ENCODE measurements at regions not wholly inside any gene's neighbourhood (a gene's known extent, or its start where the extent isn't known, plus 50 kb on each side); places are given as distances from the start of the nearest gene placed in this dataset.
A peak's percentile ranks its signal among the peaks of the same experiment; 100 is the strongest.

GRCh38 chr18:59067873-59068272 is 71.8 kb upstream of the SEC11C start:
- no peak overlapping the region for H2AFZ ChIP-seq (ENCODE audit: low read depth)
- no peaks in the 10 kb centered on the region for H3K36me3 ChIP-seq (replicated peaks in 1 of 2; ENCODE audit: control insufficient read depth in 1 of 2, insufficient read depth in 2 of 2, low read length in 1 of 2)
- CTCF ChIA-PET = interaction anchor here (0.6 to 5.7 kb wide), 9 partner anchors 10 to 305 kb away, joined by 3 to 215 read pairs (median 17); no protein-coding TSS in a partner anchor
- POLR2A ChIA-PET = no interaction called here
- peak; percentile 25 for DNase-seq
- H3K4me1 ChIP-seq (ENCODE audit: control insufficient read depth in 1 of 2, insufficient read depth in 2 of 2, low read depth in 1 of 2, low read length in 1 of 2) = peaks cover 0 to 2% of the 10 kb centered on the region in 2 experiments; a peak in 1 of 4 replicates
- H4K20me1 ChIP-seq (ENCODE audit: insufficient read depth) = no peaks in the 10 kb centered on the region
- H3K4me2 ChIP-seq = no peak overlapping the region
- H3K9ac ChIP-seq = no peak overlapping the region
- no peaks in the 10 kb centered on the region for H3F3A ChIP-seq (replicated peaks; ENCODE audit: insufficient read depth)
- WGBS (ENCODE audit: low lambda C conversion rate) = 56% methylated on average over 2 of the region's 2 CpGs
- no peaks in the 10 kb centered on the region for H3K79me2 ChIP-seq (ENCODE audit: insufficient read depth)
- TF ChIP-seq SMC3 (IDR thresholded peaks at IDR 0.05; ENCODE audit: low read depth, low read length) = peak; percentile 55
- peak; percentile 58 for TF ChIP-seq RAD21 (IDR thresholded peaks at IDR 0.05; ENCODE audit: low read length)
- TF ChIP-seq CTCF (IDR thresholded peaks at IDR 0.05) = peak; percentile 64
- no peak for TF ChIP-seq YY1 (IDR thresholded peaks at IDR 0.05; ENCODE audit: low read depth)
- H3K9me3 ChIP-seq = no peaks in the 10 kb centered on the region
- no peak overlapping the region for H3K27ac ChIP-seq (ENCODE audit: low read depth in 2 of 2, low read length in 1 of 2)
- no peaks in the 10 kb centered on the region for H3K9me2 ChIP-seq
- no peak overlapping the region; a peak in 1 of 4 replicates for H3K4me3 ChIP-seq (ENCODE audit: low read depth in 2 of 2, low read length in 1 of 2)
- no peaks in the 10 kb centered on the region for H3K27me3 ChIP-seq (ENCODE audit: insufficient read depth)

DNA sequence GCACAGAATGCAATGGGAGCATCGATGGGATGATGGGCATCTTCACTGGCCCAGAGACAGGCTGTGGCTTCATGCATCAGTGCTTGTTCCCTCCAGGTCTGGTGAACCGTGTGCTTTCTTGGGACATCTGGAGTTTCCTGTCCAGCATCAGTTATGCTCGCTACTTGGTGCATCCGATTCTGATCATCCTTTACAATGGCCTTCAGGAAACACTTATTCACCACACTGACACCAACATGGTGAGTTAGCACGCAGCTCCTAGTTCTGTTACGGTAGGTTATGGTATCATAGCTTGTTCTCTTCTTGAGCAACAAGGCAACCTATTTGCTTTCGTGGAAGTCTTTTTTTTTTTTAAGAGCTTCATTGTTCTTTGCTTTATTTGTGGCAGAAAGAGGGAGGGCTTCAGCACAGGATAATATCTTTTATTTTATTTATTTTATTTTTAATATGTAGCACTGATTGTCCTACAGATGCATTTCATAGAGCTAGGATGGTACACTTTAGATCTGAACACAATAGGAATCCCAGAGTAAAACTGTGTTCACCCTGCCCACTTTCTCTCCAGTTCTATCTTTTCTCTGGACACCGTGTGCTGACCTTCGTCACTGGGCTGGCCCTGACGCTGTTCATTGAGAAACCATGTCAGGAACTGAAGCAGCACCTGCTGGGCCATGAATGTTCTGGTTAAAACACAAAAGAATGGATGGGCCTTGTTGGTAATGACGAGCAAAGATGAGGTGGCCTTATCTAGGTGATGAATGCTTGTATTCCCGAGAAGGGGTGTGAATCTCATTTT is 71.2 kb upstream of the SEC11C start:
- Histone ChIP-seq H3K9me3 (no peaks in the 10 kb centered on the region), H3K27me3 (ENCODE audit: insufficient read depth) (no peaks in the 10 kb centered on the region), H2AFZ (ENCODE audit: low read depth) (no peak overlapping the region), H3K79me2 (ENCODE audit: insufficient read depth) (no peaks in the 10 kb centered on the region), H3K4me1 (ENCODE audit: control insufficient read depth in 1 of 2, insufficient read depth in 2 of 2, low read depth in 1 of 2, low read length in 1 of 2) (peaks cover 0 to 2% of the 10 kb centered on the region in 2 experiments; a peak in 1 of 4 replicates), H3K4me2 (no peak overlapping the region), H3K9me2 (no peaks in the 10 kb centered on the region), H3F3A (replicated peaks; ENCODE audit: insufficient read depth) (no peaks in the 10 kb centered on the region), H3K9ac (no peak overlapping the region), H3K27ac (ENCODE audit: low read depth in 2 of 2, low read length in 1 of 2) (no peak overlapping the region), H3K4me3 (ENCODE audit: low read depth in 2 of 2, low read length in 1 of 2) (no peak overlapping the region), H3K36me3 (replicated peaks in 1 of 2; ENCODE audit: control insufficient read depth in 1 of 2, insufficient read depth in 2 of 2, low read length in 1 of 2) (no peaks in the 10 kb centered on the region), H4K20me1 (ENCODE audit: insufficient read depth) (no peaks in the 10 kb centered on the region)
- TF ChIP-seq GABPA (IDR thresholded peaks at IDR 0.05; ENCODE audit: low read depth) = no peak
- TF ChIP-seq RFX5 (IDR thresholded peaks at IDR 0.05; ENCODE audit: low read length) = no peak
- TF ChIP-seq REST (IDR thresholded peaks at IDR 0.05; ENCODE audit: low read depth, low read length) = no peak
- TF ChIP-seq TCF12 (IDR thresholded peaks at IDR 0.05) = no peak
- TF ChIP-seq, protein P1, sequence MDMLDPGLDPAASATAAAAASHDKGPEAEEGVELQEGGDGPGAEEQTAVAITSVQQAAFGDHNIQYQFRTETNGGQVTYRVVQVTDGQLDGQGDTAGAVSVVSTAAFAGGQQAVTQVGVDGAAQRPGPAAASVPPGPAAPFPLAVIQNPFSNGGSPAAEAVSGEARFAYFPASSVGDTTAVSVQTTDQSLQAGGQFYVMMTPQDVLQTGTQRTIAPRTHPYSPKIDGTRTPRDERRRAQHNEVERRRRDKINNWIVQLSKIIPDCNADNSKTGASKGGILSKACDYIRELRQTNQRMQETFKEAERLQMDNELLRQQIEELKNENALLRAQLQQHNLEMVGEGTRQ (IDR thresholded peaks at IDR 0.05; ENCODE audit: borderline replicate concordance, low read depth, low read length) = no peak
- no peak for TF ChIP-seq SMC3 (IDR thresholded peaks at IDR 0.05; ENCODE audit: low read depth, low read length)
- TF ChIP-seq MXI1 (IDR thresholded peaks at IDR 0.05; ENCODE audit: low read depth, low read length) = no peak
- no peak for TF ChIP-seq FOSL2 (IDR thresholded peaks at IDR 0.05; ENCODE audit: borderline replicate concordance, low read depth)
- no peak for TF ChIP-seq CHD2 (IDR thresholded peaks at IDR 0.05; ENCODE audit: low read length, partially characterized antibody)
- no peak for TF ChIP-seq POLR2AphosphoS5 (IDR thresholded peaks at IDR 0.05; ENCODE audit: low read depth, low read length)
- WGBS (ENCODE audit: low lambda C conversion rate) = 91% methylated on average over 10 of the region's 12 CpGs
- ChIA-PET CTCF (interaction anchor here (0.6 to 5.7 kb wide), 8 partner anchors 10 to 306 kb away, joined by 3 to 215 read pairs (median 18); partner anchors contain the start of gene SEC11C), POLR2A (no interaction called here)
- no peak for DNase-seq

Measured in SK-N-SH (cell line).